NCI-H128 (cell line): ENCODE measurements at regions not wholly inside any gene's neighbourhood (a gene's known extent, or its start where the extent isn't known, plus 50 kb on each side); places are given as distances from the start of the nearest gene placed in this dataset.

Experiments
- DNase-seq: peaks from one replicate; lab custom pipeline; 2025; ENCODE audit not compliant: unreplicated experiment; lab: John Stamatoyannopoulos, UW

DNA sequence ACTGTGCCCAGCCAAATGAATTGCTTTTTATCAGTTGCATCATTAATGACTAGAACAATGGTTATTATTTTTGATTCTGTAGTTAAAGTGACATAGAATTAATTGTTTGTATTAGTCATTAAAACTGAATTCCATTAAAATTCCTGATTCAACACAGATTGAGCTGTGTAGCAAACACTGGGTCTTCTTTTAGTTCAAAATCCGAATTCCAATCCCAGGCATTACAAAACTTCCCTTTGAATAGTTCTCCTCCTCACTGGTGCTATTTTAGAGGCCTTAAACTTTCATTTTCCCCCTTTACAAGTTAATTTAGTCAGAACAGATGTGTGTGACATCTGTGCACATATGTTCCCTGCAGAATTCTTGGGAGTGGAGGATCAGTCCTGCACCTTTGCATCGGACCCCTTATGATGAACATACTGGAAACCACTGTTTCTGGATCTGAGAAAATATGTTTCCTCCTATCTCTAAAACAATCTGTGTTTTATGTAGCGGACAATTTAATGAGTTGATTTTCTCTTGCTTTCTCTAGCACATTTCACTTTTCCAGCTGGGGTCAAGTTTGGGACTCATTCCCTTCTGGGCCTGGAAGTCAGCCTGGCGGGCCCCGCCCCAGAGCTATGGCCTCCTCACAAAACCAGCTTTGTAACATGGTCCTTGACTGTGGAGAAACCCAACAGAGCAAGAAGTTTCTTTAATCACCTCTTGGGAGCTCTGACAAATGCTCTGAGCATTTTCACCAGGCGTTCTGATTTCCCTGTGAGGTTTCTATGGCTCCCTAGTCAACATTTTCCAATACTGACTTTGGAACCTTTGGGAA, 87.9 kb upstream of the MAMDC2 start:
- DNase-seq = no peak

DNA sequence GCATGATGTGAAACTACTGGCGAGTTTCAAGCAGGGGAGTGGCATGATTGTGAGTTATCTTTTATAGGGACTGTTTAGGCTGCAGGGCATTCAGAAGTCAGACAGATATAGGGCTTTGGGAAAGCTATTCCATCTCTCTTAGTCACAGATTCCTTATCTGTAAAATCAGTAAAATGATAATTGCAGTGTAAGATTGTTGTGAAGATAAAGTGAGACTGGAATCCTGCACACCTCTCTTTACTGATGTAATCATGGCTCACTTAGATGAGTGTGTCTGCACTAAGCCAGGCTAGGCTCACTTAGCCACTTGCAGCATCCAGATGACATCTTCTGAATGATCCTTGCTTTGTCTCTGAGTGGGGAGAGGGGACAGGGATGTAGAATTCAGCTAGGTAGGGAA, 81.8 kb upstream of the MAMDC2 start:
- DNase-seq = no peak

DNA sequence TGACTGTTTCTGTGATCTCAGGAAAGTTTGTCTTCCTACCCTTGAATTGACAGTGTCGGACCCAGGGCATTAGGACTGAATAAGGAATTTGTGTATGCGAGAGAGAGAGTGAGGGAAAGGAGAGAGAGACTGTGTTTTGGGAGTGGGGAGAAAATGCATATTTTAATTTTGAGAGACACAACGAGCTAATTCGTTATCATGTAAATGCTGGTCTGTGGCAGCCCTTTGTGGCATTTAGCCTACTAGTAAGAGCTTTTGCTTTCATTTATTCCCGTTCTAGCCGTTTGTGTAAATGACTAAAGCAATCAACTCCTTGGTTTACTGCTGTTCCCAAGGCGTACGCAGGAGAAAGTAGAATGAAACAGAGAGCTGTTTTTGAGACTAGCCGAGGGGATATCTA, 79.8 kb upstream of the MAMDC2 start:
- DNase-seq = no peak

DNA sequence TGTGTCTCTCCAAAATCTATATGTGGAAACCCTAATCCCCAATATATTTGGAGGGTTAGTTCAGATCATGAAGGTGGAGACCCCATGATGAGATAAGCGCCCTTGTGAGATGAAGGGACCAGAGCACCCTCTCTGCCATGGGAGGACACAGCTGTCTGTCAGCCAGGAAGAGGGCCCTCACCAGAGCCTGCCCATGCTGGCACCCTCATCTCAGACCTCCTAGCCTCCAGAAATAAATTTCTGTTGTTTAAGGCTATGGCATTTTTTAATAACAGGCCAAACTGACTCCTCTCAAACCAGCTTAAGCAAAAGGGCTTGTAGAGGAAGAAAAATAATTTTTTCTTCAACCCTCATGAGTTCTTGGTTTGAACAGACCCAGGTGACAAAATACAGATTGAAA, 79.2 kb upstream of the MAMDC2 start:
- DNase-seq = no peak

DNA sequence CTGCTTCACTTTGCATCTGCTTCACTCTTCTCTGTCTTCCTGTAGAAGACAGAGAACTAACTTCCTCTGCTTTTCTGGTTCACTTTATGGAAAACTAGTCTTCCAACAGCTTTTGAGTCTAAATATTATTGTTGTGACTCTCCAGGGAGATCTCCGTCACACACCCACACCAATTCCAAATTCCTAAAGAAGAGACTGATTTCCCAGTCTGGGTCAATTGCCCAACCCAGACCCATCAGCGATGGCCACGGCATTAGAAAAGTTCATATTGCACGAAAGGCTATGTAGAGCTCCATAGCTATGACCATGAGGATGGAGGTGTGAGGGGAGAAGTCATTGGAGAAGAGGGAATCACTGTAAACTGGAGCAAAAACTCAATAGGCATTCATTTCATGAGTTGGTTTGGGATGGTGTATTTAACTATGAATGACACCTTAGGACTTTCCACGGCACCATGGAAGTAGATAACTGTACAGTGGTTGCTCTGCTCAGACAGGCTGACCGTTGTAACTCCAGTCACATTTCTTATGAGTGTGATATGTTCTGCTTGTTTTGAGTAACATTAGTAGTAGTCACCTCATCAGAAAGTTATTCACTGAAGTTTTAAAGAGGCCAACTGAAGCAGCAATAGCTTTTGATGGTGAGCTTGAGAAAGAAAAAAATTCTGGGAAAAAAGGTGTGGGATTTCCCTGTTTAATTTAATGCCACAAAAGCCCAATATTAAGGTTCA, 78.1 kb upstream of the MAMDC2 start:
- DNase-seq = no peak

DNA sequence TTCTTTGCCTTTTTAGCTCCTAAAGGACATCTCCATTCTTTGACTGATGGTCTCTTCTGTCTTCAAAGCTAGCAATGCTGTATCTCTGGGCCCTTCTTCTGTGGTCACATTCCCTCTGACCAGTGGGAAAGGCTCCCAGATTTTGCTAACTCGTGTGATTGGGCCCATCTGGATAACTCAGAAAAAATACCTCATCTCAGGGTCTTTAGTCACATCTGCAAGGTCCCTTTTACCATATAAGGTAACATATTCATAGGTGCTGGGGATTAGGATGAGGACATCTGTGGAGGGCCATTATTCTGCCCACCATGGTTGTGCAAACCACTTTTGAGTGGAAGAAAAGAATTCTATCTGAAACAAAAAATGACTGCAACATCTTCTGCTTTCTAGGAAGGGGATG, 76.3 kb upstream of the MAMDC2 start:
- no peak for DNase-seq

DNA sequence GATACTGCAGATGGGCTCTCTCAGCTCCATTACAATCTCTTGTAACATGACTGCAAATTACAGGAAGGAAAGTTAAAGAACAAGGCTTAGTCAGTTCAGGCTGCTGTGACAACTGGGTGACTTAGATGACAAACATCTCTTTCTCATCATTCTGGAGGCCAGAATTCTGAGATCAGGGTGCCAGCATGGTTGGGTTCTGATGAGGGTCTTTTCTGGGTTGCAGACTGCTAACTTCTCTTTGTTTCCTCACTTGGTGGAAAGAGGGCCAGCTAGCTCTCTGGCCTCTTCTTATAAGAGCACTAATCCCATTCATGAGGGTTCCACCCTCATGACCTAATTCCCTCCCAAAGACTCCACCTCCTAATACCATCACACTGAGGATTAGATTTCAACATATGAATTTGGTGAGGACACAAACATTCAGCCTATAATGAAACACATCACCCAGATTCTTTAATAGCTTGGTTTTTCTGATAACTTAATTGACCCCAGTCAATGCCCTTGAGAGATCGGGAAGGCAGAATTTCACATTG, 73.6 kb upstream of the MAMDC2 start:
- DNase-seq = no peak

DNA sequence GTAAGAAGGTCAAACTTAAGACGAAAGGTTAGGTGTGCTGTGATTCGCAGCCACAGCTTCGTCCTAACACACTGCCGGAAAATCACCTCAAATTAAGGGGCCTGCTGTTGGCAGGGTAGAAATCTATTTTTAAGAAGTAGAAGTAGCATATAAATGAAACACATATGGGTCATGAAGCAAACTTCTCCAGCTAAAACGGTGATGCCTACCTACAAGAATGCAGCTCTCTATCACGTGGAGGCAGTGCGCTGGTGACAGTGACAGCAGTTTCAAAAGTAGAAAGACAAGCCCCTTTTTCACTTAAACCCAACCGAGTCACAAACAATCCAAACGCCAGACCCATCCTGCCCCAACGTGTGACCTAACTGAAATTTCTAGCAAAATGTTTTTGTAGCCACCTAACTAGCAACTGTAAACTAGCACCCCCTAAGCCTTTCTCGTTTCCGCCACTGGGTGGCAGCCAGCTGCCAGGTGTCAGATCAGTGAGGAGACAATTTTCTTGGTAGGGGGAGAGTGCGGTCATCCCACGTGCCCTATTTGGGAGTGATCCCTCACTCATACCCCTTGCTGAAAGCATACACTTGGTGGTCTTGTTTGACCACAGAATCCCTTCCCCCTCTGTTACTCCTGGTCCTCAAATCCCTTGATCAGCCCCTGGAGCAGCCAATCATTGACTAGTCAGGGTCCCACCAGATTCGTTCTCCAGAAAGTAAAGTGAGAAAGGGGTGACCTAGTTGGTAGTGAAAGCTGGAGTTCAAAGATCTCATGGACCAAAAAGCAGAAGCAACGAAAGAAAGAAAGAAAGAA, 71.8 kb upstream of the MAMDC2 start:
- peak; percentile 40 for DNase-seq

DNA sequence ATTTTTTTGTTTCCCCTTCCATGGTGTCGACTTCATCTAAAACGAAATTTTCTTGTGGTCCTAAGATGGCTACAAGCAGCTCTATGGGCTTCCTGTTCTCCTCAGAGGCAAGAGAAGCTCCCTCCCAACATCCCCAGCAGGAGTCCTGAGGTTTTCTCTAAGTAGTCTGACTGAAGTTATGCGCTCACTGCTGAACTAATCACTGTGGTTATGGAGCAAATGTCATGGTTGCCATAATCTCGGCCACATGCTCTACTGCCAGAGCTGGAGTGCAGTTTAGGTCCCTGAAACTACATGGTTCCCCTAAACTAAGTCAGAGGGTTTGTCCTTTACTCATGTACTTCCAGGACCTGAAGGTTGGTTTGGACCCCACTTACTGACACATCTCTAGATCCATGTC, 68.0 kb upstream of the MAMDC2 start:
- no peak for DNase-seq

DNA sequence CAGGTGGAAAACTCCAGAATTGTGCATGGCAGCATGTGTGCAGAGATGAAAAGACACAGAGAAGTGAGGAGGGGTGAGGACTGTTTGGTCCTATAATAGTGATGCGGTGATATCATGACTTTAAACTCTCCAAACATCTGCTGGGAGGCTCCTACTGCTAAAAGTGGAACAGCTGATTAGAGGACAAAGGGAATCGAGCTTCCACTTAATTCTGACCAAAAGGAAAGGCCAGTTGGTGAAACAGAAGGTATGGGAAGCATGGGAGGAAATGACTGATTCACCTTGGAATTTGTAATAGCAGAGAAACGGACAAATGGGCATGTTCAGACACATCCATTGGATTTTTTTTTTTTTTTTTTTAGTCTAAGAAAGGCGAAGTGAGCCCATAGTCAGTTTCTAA, 67.5 kb upstream of the MAMDC2 start:
- DNase-seq = no peak

DNA sequence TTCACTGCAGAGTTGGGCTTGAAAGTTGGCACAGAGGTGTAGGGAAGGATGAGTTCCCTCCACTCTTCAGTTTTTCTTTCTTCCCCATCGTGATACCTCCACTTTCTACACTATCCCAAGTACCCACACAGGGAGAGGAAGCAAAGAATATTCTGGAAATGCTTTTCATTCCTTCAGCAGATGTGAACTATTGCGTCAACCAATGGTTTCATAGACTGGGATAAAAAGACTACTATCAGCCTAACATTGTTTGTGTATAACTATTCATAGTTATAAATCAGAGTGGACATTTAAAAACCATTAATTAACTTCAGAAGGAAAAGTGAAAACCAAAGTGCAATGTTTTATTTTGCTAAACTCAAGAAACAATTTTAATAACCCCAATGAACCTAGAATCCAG, 63.6 kb upstream of the MAMDC2 start:
- no peak for DNase-seq

DNA sequence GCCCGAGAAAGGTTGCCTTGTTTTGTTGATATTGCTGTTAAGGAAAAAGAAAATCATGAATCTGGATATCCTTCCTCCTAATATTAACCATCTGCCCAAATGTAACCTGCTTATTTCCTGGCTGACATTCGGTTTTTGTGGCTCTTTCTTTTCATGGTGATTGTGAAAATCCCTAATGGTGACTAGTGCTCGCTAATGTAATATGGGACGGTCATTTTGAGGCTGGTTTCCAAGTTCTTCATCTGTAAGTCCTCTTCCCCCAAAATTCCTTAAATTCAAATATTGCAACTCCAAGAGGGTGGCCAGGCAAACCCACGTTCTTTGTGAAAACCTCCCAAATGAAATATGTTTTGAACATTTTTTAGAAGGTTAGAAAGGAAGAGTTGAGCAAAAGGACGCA, 63.1 kb upstream of the MAMDC2 start:
- no peak for DNase-seq

DNA sequence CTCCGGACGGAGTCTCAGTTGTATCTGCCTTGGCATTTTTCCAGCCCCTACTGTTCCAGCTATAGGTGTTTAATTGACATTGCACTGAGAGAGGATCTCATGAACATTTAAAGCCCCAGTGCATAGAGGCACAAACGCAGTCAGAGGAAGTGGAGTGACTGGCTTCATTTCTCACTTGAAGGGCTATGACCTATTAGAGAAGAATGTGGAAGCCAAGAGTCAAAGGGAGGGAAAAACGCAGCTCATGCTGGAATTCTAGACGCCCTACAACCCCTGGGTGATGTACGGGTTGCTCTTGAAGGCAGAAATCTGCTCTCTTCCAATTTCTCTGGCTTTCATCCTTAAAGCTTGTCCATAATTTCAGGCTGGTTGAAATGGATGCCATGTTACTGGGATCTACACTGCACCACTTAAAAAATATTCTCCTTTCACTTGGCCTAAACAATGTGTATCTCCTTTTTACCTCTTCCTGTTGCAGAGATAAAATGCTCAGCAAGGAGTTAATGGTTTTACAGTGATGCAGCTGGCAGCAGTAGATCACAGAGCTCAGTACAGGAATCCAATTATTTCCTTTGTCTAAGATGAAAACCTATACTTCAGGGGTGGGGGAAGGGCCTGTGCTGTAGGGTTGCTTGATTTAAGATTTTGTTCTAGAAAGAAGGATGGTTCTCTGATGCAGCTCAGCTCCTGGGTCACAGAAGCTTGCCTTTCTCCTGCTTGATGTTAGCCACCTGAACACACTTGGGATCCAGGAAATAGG, 61.8 kb upstream of the MAMDC2 start:
- no peak for DNase-seq

DNA sequence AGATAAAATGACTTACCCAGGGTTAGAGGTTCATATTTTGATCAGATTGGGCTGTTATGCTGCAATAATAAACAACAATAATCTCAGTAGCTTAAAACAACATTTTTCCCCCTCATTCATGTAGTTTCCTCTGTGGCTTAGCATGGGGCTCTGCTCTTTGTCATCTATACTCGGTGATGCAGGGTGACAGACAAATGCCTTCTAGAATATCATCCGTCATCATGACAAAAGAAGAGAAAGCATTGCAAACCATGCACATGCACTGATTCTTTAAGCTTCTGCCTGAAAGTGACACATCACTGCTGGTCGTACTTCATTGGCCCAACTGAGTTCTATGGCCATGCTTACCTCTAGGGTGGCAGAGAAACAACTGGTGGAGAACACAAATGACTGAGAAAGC, 58.8 kb upstream of the MAMDC2 start:
- no peak for DNase-seq

DNA sequence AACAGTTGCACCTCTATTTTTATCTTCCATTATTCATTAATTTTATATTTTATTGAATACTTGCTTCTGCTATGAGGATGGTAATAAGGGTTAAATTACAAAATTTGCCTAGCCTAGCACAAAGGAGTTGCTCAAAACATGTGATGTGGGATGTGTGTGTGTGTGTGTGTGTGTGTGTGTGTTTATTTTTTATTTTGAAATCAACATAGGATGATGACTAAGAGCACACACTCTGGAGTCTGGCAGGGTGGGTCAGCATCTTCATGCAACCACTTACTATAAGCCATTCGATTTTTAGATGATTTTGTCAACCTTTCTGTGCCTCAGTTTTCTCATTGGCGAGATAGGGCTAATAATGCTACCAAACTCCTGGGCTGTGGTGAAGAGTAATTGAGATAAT, 57.7 kb upstream of the MAMDC2 start:
- no peak for DNase-seq

DNA sequence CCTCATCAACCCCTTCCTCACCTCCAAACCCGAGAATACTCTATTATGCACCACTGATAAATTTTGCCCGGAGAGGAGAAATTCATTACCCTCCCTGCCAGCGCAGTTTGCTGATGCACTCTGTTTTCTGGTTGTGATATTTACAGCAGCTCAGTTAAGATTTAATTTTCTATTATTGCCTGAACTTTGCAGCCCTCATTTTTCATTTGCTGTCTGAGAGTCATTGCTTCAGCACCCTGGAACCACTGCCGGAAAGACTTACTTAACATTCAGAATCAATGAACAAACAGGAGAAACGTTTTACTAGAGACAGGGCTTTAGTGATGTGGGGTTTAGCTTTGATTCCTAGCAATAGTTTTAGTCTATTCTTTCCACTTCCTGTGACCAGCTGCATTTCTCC, 56.7 kb upstream of the MAMDC2 start:
- no peak for DNase-seq

DNA sequence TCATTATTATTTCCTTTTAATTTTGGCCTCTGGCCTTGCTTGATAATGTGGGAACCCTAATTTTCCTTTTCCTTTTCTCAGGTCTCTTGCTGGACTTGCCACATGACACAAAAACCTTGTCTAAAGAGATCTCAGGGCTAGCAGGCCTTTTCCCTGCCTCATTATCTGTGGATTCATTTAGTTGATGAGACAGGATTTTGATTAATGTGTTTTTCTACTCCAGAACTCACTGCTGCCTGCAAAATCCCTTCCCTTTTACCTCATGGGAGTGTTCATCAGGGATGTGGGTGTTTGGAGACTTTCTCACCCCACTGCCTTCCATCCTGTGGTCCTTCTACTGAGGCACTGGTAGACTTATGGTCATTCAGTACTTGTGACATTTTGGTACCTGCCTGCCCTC, 56.2 kb upstream of the MAMDC2 start:
- DNase-seq = no peak

DNA sequence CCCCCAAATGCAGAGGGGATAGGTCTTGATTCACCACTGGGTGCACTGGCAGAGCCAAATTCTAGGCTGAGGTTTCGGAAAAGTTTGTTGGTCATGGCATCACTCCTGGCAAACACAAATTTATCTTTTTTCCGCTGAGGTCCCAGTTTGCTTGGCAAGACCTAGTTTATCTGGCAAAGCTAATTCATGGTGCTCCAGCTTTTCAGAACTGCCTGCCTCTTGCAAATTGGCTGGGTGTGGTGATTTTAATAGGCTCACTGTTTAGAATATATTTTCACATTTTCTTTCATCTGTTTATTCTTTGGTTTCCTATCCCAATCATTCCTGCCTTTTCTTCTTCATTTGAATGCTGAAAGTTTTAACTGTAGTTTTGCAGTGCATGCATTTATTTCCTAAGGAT, 50.5 kb upstream of the MAMDC2 start:
- no peak for DNase-seq
